GM23338 (cell line): ENCODE measurements at regions not wholly inside any gene's neighbourhood (a gene's known extent, or its start where the extent isn't known, plus 50 kb on each side); places are given as distances from the start of the nearest gene placed in this dataset.

ENCODE experiments used
- CREB1 ChIP-seq: fragments of 250-450 bp; sonication (Bioruptor Pico); IDR thresholded peaks from 2 replicates; pipeline ENCODE4 v1.5.0; 2020; ENCODE audit warnings: low read depth, mild to moderate bottlenecking, moderate library complexity
- CTCF ChIP-seq, 2 experiments: fragments of 200-600 bp in 1 of 2; sonication (generic) in 1 of 2; conservative IDR thresholded peaks; 2 replicates each; pipeline versions ENCODE4 v1.5.1 to v1.6.1; 2016 to 2017; ENCODE audit warnings: antibody characterized with exemption in 2 of 2, low read depth in 2 of 2, mild to moderate bottlenecking in 2 of 2, moderate library complexity in 1 of 2
- ETS1 ChIP-seq: IDR thresholded peaks from 2 replicates; pipeline ENCODE4 v1.6.1; 2016; ENCODE audit warnings: antibody characterized with exemption
- EZH2 ChIP-seq: fragments of 200-600 bp; sonication (generic); IDR thresholded peaks from one replicate; pipeline ENCODE4 v1.8.0; 2017; ENCODE audit warnings: antibody characterized with exemption, mild to moderate bottlenecking, low read depth; ENCODE audit not compliant: unreplicated experiment
- EZH2phosphoT487 ChIP-seq: fragments of 200-600 bp; sonication (generic); IDR thresholded peaks from one replicate; pipeline ENCODE4 v1.8.1; 2018; ENCODE audit warnings: antibody characterized with exemption; ENCODE audit not compliant: unreplicated experiment
- JUNB ChIP-seq: IDR thresholded peaks from one replicate; pipeline ENCODE4 v1.6.1; 2016; ENCODE audit warnings: antibody characterized with exemption; ENCODE audit not compliant: unreplicated experiment
- NANOG ChIP-seq: IDR thresholded peaks from 2 replicates; pipeline ENCODE4 v1.6.1; 2016; ENCODE audit warnings: antibody characterized with exemption, borderline replicate concordance
- POLR2AphosphoS5 ChIP-seq: IDR thresholded peaks from 2 replicates; pipeline ENCODE4 v1.6.1; 2016; ENCODE audit warnings: antibody characterized with exemption, low read depth
- REST ChIP-seq: IDR thresholded peaks from one replicate; pipeline ENCODE4 v1.6.1; 2018; ENCODE audit warnings: antibody characterized with exemption; ENCODE audit not compliant: unreplicated experiment
- STAT1 ChIP-seq: IDR thresholded peaks from one replicate; pipeline ENCODE4 v1.6.1; 2016; ENCODE audit warnings: antibody characterized with exemption; ENCODE audit not compliant: unreplicated experiment
- ZNF114 ChIP-seq: fragments of 250-450 bp; sonication (Bioruptor Pico); IDR thresholded peaks from 2 replicates; pipeline ENCODE4 v1.5.0; 2020; ENCODE audit warnings: mild to moderate bottlenecking, moderate library complexity

DNA sequence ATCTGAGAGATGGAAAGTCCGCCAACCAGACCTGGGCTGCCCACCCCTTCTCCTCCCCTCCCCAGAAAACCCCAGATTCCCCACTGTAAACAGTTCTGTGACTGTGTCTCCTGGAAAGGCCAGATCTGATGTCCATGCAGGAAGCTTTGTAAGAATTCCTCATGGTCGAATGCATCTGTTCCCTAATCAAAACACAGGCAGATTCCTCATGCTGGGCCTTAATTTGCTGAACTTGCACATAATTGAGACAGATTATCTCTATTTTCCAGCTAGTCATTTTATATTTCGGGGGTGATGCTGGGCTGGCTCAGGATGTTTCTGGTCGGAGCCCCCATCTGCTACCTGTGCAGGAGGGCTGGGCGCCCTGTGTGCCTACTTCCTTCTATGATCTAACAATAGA, 233.6 kb upstream of the ASIC2 start:
- TF ChIP-seq EZH2: no peak
- no peak for TF ChIP-seq CTCF (conservative IDR thresholded peaks at IDR 0.05; ENCODE audit: low read depth in 2 of 2)
- TF ChIP-seq POLR2AphosphoS5: no peak
- TF ChIP-seq REST: no peak
- no peak for TF ChIP-seq CREB1 (CRISPR knock-in tag)
- no peak for TF ChIP-seq EZH2phosphoT487
- TF ChIP-seq STAT1: no peak
- no peak for TF ChIP-seq ZNF114 (CRISPR knock-in tag)
- no peak for TF ChIP-seq NANOG
- TF ChIP-seq JUNB: no peak
- TF ChIP-seq ETS1: no peak
